COLO829 (cell line): ENCODE measurements at regions not wholly inside any gene's neighbourhood (a gene's known extent, or its start where the extent isn't known, plus 50 kb on each side); places are given as distances from the start of the nearest gene placed in this dataset.

ENCODE experiments used
- DNase-seq: peaks from one replicate; pipeline ENCODE4 v3.0.0; 2012; ENCODE audit warnings: low spot score

DNA sequence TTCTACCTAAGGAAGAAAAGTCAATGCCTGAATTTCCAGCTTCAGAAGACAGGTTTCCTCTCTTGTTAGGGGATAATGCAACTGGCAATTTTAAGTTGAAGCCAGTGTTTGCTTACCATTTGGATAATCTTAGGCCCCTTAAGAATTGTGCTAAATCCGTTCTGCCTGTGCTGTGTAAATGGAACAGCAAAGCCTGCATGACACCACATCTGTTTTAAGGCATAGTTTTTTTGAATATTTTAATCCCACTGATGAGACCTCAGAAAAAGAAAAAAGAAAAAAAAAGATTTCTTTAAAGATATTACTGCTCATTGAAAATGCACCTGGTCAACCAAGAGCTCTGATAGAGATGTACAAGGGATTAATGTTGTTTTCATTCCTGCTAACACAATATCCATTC, 419.2 kb downstream of the SLITRK6 start:
- no peak for DNase-seq

DNA sequence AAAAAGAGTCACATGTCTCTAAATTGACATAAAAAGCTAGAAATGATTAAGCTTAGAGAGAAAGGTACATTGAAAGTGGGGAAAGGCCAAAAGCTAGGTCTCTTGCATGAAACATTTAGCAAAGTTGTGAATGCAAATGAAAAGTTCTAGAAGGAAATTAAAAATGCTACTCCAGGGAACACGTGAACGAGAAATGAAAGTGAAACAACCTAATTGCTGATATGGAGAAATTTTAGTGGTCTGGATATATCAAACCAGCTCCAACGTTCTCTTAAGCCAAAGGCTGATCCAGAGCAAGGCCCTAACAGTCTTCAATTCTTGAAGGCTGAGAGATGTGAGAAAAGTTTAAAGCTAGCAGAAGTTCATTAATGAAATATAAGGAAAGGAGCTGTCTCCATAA, 419.8 kb downstream of the SLITRK6 start:
- no peak for DNase-seq

DNA sequence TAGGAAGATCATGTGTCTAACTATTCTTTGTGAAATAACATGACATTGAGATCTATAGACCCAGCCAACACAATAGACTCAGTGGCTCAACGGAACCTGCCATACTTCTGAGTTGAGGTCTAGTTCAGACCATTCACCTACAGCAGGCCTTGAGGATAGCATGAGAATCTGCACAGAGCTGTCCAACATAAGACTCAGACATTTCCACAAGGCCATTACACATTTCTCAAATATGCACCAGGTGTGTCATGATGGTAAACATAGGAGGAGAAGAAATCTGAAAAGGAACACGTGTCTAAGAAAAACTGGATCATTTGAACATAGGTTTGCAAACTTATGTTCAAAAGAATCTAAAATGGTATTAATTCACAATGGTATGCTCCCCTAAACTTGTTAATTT, 421.4 kb downstream of the SLITRK6 start:
- no peak for DNase-seq

DNA sequence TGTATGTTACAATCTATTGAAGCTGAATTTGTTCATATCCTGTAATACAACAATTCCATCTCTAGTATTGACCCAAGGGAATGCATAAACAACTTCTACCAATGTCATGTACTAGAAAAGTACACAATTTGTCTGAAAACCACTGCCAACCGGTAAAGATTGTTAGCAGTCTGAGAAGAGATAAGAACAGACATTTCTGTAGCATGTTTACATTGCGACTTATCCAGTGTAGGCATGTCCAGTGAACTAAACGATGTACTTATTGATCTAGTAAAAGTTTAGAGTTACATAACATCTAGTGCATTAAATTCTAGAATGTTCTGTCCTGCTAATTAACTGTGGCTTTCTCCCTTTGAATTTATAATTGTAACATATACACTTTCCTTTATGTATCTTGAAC, 425.9 kb downstream of the SLITRK6 start:
- no peak for DNase-seq

DNA sequence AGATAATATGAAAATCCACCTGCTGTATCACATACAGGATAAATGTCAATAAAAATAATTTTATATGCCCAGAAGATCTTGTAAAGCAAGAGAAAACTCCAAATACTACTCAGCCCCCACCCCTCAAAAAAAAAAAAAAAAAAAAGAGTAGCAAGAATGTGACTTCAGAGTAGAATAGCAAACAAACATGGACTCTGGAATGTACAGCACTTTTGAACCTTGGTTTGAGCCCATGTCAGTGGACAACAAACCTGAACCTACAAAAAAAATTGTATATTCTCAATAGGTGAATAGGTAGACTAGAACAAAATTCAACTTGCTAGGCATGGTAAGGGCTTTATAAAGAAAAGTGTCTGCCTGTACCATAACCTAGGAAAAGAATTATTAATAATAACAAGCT, 428.0 kb downstream of the SLITRK6 start:
- no peak for DNase-seq

DNA sequence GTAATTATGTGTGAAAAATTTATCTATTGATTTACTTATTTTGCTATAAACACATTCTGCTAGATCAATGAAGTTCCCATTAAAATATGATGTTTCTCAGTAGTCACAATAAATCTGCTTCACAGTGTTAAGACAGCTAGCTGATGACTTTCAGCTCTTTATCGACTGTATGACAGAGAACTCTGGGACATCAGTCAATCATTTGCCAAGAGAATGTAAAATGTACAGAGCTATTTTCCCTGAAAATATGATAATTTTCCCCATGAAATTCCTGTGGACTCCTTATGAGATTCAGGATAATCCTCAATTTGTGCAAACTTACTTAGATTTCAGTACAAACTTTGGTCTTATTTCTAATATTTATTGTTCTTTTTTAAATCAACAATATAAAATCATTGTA, 430.5 kb downstream of the SLITRK6 start:
- no peak for DNase-seq

DNA sequence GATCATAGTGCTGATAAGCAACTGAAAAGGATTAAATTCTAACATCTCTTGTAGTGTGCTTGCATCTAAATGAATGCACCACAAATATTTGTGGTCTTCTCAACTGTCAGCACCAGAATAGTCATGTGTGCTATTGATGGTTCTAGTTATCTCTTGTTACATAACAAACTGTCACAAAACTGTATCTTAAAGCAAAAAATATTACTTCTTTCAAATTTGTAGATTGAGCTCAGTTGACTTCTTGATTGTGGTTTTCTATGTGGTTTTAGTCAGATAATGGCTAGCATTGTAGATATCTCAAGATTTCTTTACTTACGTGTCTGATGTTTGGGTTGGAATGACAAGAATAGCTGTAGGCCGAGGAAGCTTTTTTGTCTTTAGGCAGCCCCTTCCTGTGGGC, 431.3 kb downstream of the SLITRK6 start:
- peak; percentile 50 for DNase-seq

DNA sequence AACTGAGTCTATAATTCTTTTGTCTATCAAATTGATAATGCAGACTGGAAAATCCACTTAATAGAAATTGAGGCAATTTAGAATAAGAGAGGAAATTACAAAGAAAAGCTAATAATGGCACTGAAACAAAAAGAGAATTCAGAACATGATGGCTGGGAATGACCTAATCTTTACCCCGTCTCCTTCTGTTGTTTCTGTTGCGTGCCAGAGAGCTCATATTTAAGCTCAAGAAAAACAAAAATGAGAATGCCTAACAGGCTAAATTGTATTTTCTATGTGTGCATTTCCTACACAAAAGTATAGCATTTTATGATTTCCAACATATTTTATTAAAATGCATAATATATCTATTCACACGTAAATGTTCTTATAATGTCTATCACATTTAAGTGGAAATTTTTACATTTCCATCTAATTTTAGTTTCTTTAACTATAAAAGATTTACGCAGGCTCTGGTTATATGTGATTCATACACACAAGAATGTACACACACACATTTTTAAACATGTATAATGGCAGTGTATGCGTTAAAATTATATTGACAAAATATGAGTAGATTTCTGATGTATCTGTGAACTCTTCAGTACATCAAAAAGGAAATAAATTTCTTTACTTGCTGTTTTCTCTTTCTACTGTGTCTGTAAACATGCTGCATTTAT, 432.3 kb downstream of the SLITRK6 start:
- DNase-seq, result no peak

DNA sequence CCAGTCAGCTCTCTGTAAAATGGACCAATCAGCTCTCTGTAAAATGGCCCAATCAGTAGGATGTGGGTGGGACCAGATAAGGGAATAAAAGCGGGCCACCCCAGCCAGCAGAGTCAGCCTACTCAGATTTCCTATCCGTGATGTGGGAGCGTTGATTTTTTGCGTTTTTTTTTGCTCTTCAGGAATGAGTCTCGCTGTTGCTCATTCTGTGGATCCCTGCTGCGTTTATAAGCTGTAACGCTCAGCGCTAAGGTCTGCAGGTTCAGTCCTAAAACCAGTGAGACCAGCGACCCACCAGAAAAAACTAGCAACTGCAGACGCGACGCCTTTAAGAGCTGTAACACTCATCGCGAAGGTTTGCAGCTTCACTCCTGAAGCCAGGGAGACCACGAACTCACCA, 435.7 kb downstream of the SLITRK6 start:
- DNase-seq, result no peak

DNA sequence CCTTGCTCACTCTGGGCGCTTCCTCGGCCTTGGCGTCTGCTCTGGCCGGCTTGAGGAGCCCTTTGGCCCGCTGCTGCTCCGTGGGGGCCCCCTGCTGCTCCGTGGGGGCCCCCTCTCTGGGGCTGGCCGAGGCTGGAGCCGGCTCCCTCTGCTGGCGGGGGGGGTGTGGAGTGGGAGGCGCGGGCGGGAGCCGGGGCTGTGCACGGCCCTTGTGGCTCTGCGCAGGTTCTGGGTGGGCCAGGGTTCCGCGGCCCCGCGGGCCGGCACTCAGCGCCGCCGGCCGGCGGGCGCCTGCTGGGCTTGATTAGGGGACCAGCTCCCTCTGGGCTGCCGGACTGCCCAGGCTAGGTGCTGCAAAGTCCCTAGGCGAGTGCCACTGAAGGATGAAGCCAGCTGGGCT, 436.2 kb downstream of the SLITRK6 start:
- no peak for DNase-seq

DNA sequence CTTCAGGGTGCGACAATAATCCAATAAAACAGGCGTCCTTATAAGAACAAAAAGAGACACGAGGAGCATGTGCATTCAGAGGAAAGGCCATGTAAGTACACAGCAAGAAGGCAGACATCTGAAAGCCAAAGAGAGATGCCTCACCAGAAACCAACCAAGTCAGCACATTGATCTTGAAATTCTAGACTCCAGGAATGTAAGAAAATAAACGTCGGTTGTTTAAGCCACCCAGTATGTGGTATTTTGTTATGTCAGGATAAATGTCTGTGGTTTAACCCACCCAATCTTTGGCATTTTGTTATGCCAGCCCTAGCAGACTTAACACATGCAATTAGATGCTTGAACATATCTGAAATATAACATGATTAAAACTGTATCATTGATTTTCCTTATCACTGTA, 452.0 kb downstream of the SLITRK6 start:
- no peak for DNase-seq

DNA sequence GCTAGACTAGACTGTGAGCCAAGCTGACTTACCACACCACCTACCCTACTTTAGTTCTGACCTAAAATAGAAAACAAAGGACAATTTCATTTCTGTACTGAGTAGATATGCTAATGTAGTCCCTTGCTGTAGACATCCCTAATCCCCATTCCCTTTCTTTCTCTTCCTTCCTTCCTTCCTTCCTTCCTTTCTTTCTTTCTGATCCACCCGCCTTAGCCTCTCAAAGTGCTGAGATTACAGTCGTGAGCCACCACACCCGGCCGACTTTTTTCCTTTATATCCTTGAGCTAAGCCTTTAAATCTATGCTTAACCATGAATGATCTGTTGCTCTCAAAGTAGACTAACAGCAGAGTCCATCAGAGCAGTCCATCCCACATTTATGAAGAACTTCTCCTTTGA, 465.0 kb downstream of the SLITRK6 start:
- no peak for DNase-seq

DNA sequence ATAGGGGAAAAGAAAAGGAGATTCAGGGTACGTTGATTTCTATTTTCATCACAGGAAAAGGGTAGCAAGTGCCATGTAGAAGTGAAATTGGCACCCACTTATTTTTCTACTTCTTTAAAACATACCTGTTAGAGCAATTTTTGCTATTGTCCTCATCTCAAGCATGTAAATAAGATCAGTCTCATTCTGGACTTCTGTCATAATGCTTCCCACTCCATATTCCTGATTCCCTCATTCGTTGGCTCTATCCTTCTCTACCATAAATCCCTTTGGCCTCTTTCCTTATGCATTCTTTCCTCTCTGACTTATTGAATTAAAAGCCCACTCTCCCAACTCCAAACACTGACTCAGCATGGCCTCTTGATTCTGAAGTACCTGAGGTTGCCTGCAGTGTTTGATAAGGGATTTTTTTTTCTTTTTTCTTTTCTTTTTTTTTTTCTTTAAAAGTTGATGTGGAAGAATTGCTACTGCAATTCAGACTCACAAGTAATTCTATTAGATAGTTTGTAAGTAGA, 465.7 kb downstream of the SLITRK6 start:
- no peak for DNase-seq

DNA sequence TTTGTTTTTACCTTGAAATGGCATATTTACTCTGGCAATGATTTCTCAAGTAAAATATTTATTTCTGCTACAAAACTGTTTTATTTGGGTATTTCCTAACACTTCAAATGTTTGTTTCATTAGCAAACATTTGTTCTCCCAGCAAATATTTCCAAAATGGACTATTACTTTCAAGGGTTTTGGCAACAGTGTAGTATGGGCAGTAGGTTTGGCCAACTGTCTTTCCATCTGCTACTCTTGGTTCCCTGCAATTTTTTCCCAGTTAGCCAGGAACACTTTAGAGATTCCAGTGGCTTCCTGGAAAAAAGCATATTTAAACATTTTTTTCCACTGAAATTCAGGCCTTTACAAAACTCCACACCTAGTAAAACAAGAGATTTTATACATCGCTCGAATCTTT, 466.6 kb downstream of the SLITRK6 start:
- no peak for DNase-seq

DNA sequence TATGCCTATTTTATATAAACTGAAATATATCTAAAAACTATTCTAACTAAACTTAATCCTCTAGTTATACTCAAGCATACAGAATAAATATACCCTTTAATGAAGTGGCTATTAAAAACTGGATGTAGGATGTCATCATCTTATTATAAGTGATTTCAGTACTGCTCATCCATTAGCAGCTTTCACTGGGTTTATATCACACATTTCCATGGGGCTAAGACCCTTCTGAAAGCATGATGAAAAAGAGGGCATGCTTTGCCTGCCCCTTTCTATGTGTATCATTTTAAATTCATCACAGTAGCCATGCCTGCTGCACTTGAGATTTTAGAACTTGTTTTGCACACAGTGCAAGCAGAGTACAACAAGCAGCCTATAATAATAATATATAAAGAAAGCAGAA, 477.5 kb downstream of the SLITRK6 start:
- no peak for DNase-seq

DNA sequence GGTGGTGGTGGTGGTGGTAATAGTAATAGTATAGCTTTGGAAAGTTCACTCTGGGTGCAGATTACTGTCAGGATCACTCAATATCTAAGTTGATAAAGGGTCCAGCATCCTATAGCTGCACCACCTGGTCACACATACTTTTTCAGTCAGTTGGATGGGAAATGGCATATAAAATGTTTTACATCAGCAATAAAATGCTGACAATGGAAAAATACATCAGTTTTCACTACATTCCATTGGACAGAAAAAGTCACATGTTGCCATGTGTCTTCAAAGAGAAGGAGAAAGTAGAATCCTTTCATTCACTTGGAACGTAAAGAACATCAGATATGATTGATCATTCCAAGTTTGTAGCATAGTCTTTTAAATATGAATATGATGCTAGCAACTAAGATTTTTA, 481.4 kb downstream of the SLITRK6 start:
- no peak for DNase-seq

DNA sequence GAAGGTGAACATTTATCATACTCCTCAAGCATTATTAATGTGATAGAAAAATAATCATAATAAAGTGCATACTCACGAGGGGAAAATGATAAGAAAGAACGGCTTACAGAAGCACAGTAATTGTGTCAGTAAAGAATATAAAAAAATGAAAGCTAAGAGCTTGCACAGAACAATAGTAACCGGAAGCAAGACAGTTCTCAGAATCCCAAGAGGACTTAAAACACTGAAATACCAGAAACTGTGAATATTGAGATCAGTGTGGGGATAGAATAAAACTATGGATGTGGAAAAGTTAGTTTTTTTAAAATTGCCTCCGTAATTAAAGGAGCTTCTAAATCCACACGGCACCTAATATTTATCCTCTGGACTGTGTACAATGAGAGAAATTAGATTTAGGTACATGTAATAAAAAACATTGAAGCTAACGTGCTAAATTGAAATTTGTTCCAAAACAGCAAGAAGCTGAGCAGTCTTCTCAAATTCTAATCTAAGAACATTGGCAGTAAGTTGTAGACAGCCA, 482.7 kb downstream of the SLITRK6 start:
- no peak for DNase-seq

DNA sequence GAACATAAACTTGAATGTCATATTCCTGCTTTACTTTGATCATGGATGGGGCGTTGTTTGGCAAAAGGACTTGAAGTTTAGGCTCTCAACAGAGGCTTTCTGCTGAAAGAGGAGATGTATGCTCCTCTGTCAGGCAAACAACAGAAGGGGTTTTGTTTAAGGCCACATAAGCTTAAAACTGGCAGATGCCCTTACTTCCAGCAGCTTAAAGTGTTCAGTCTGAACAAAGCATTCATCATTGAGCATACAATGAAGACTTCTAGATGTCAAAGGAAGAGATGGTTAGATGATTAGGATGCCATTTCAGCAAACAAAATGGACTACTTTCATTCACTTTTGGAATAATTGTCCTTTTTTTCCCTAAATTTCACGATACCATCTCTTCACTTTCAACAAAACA, 484.5 kb downstream of the SLITRK6 start:
- DNase-seq, result peak; percentile 72

DNA sequence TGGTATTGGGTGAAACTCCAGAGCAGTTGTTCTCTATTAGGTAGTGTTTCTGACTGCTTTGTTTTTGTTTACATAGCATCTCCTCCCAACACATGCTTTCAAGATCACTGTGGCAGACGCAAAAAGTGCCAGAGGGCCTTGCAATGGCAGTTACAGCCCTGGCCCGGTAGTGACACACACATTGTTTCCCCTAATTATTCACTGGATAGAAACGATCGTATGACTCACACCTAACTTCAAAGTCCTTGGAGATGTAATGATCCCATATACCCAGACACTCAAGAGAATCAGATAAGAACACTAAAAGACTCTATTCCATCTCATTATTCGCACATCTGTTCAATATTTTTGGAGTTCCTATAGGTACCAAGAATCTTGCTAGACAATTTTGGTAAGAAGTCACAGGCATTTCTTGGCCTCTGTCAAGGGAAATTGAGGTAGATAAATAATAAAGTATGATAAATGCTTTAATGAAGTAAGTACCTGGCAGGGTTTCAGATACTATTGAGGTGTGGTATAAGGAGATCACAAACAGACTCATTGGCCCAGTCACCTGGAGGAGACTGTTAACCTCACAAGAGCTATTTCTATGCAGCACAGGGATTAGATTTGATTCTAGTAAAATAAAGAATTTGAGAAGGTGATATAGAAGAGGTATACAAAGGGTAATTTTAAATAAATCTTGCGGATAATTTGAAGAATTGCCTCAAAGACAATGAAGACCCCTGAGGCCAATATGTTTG, 485.3 kb downstream of the SLITRK6 start:
- DNase-seq, result peak; percentile 62

DNA sequence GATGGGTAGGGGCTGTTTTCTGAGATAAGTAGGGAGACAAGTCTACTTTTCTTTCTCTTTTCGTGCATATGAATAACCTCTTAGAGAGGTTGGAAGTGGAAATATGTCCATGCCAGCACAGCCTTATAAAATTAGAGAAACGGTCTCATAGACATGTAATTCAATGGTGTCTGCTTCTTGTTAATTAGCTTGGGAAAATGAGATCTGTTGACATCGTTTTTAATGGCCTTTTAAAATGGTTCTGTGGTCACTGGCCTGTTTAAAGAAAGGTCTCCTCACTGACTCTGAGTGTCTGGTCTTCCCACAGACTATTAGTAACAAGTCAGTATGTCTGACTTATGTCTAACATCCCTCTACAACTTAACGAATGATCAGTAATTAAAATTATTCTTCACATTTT, 487.1 kb downstream of the SLITRK6 start:
- DNase-seq, result no peak

DNA sequence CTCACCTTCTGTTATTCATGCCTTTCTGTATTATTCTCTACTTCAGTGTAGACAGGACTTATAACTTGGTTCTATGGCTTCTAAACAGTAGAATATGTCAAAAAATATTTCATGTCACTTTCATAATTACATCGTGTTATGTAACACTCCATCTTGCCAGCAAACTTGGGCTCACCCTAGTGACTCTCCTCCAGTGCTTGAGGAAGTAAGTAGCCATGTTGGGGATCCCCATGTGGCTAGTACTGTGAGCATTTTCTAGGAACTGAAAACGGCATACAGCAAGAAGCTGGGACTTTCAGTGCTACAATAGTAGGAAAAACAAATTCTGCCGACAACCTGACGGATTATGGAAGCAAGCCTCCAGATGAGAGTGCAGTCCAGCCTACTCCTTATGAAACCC, 495.6 kb downstream of the SLITRK6 start:
- DNase-seq, result no peak

DNA sequence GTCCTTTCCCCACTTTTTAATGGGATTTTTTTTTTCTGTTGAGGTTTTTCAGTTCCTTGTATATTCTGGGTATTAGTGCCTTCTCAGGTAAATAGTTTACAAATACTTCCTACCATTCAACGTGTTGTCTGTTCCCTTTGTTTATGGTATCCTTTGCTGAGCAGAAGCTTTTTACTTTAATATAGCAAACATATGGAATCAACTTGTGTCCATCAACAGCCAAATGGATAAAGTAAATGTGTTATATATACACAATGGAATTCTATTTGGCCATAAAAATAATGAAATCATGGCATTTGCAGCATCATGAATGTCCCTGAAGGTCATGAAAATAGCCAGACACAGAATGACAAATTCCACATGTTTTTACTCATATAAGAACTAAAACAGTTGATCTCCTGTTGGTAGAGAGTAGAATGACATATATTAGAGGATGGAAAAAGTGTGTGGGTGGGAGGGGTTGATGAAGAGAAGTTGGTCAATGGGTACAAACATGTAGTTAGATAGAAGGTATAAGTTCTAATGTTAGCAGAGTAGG, 500.8 kb downstream of the SLITRK6 start:
- no peak for DNase-seq

DNA sequence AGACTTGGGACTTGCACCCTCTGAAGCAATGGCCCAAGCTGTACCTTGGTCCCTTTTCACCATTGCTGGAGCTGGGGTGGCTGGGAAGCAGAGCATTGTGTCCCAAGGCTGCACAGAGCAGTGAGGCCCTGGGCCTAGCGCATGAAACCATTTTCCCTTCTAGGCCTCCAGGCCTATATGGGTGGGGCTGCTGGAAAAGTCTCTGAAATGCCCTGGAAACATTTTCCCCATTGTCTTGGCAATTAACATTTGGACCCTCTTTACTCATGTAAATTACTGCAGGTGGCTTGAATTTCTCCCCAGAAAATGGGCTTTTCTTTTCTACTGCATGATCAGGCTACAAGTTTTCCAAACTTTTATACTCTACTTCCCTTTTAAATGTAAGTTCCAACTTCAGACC, 510.5 kb downstream of the SLITRK6 start:
- DNase-seq, result no peak
